ENCODE measurements at regions not wholly inside any gene's neighbourhood (a gene's known extent, or its start where the extent isn't known, plus 50 kb on each side); places are given as distances from the start of the nearest gene placed in this dataset.

- Histone ChIP-seq H3K4me1 (ENCODE audit: control insufficient read depth, insufficient read depth, low read length, poor library complexity, severe bottlenecking) (no peaks in the 10 kb centered on the region), H3K36me3 (ENCODE audit: control insufficient read depth, insufficient read depth, low read length) (no peaks in the 10 kb centered on the region), H3K4me3 (ENCODE audit: low read depth, low read length) (no peak overlapping the region), H3K27me3 (ENCODE audit: control insufficient read depth, insufficient read depth, low read length) (peaks cover 9% of the 10 kb centered on the region), H3K27ac (ENCODE audit: insufficient read depth, low read length, poor library complexity, severe bottlenecking) (no peak overlapping the region), H3K9me3 (ENCODE audit: control insufficient read depth in 2 of 2, low read length in 2 of 2) (peaks cover 7 to 11% of the 10 kb centered on the region in 2 experiments)
- ATAC-seq (ENCODE audit: low read depth in 2 of 2) (no peak), DNase-seq (no peak)
- no peaks in the 10 kb centered on the region for H3K4me1 Mint-ChIP-seq
- H3K27ac Mint-ChIP-seq, result no peak overlapping the region
- no peak overlapping the region for H3K4me3 Mint-ChIP-seq
- no peaks in the 10 kb centered on the region for H3K36me3 Mint-ChIP-seq
- peaks cover 13% of the 10 kb centered on the region for H3K27me3 Mint-ChIP-seq
- peaks cover 0 to 9% (median 0%) of the 10 kb centered on the region in 7 donors for H3K9me3 Mint-ChIP-seq
These were observed 54.5 kb upstream of the GPR45 start for GRCh38 chr2:105186967-105187498.

- Histone ChIP-seq H3K4me3 (ENCODE audit: low read depth, low read length) (no peak overlapping the region), H3K9me3 (ENCODE audit: control insufficient read depth in 2 of 2, low read length in 2 of 2) (peaks cover 7 to 11% of the 10 kb centered on the region in 2 experiments), H3K4me1 (ENCODE audit: control insufficient read depth, insufficient read depth, low read length, poor library complexity, severe bottlenecking) (no peaks in the 10 kb centered on the region), H3K36me3 (ENCODE audit: control insufficient read depth, insufficient read depth, low read length) (no peaks in the 10 kb centered on the region), H3K27ac (ENCODE audit: insufficient read depth, low read length, poor library complexity, severe bottlenecking) (no peak overlapping the region), H3K27me3 (ENCODE audit: control insufficient read depth, insufficient read depth, low read length) (peaks cover 9% of the 10 kb centered on the region)
- H3K36me3 Mint-ChIP-seq, result no peaks in the 10 kb centered on the region
- ATAC-seq (ENCODE audit: low read depth in 2 of 2) (no peak), DNase-seq (no peak)
- peaks cover 13% of the 10 kb centered on the region for H3K27me3 Mint-ChIP-seq
- H3K9me3 Mint-ChIP-seq, result peaks cover 0 to 9% (median 0%) of the 10 kb centered on the region in 7 donors
- H3K4me1 Mint-ChIP-seq, result no peaks in the 10 kb centered on the region
- no peak overlapping the region for H3K27ac Mint-ChIP-seq
- no peak overlapping the region for H3K4me3 Mint-ChIP-seq
These were observed 54.0 kb upstream of the GPR45 start for GRCh38 chr2:105187531-105187930.

- no peaks in the 10 kb centered on the region for H3K36me3 ChIP-seq (ENCODE audit: control insufficient read depth, insufficient read depth, low read length)
- ATAC-seq (ENCODE audit: low read depth in 2 of 2) (no peak), DNase-seq (no peak)
- H3K9me3 ChIP-seq (ENCODE audit: control insufficient read depth in 2 of 2, low read length in 2 of 2), result peaks cover 7 to 11% of the 10 kb centered on the region in 2 experiments
- no peak overlapping the region for H3K27ac ChIP-seq (ENCODE audit: insufficient read depth, low read length, poor library complexity, severe bottlenecking)
- Mint-ChIP-seq H3K4me1 (no peaks in the 10 kb centered on the region), H3K9me3 (peaks cover 0 to 9% (median 0%) of the 10 kb centered on the region in 7 donors), H3K27ac (no peak overlapping the region), H3K27me3 (peaks cover 13% of the 10 kb centered on the region), H3K36me3 (no peaks in the 10 kb centered on the region), H3K4me3 (no peak overlapping the region)
- H3K4me1 ChIP-seq (ENCODE audit: control insufficient read depth, insufficient read depth, low read length, poor library complexity, severe bottlenecking), result no peaks in the 10 kb centered on the region
- peaks cover 6% of the 10 kb centered on the region for H3K27me3 ChIP-seq (ENCODE audit: control insufficient read depth, insufficient read depth, low read length)
- H3K4me3 ChIP-seq (ENCODE audit: low read depth, low read length), result no peak overlapping the region
These were observed 53.2 kb upstream of the GPR45 start for GRCh38 chr2:105188343-105188742.

Data from CD4-positive, CD25-positive, alpha-beta regulatory T cell (primary cell).